22Rv1 (cell line): ENCODE measurements at regions not wholly inside any gene's neighbourhood (a gene's known extent, or its start where the extent isn't known, plus 50 kb on each side); places are given as distances from the start of the nearest gene placed in this dataset.

Experiments
- ZFX ChIP-seq: fragments of 450-650 bp; IDR thresholded peaks from 2 replicates; pipeline ENCODE4 v1.6.1; 2017; ENCODE audit warnings: antibody characterized with exemption, borderline replicate concordance
- TF ChIP-seq, protein P1 (sequence below): fragments of 450-650 bp; IDR thresholded peaks from 2 replicates; pipeline ENCODE4 v1.5.1; 2017; ENCODE audit warnings: mild to moderate bottlenecking

GRCh38 chr4:56093576-56093975 is 144.8 kb downstream of the CEP135 start:
- TF ChIP-seq, protein P1, sequence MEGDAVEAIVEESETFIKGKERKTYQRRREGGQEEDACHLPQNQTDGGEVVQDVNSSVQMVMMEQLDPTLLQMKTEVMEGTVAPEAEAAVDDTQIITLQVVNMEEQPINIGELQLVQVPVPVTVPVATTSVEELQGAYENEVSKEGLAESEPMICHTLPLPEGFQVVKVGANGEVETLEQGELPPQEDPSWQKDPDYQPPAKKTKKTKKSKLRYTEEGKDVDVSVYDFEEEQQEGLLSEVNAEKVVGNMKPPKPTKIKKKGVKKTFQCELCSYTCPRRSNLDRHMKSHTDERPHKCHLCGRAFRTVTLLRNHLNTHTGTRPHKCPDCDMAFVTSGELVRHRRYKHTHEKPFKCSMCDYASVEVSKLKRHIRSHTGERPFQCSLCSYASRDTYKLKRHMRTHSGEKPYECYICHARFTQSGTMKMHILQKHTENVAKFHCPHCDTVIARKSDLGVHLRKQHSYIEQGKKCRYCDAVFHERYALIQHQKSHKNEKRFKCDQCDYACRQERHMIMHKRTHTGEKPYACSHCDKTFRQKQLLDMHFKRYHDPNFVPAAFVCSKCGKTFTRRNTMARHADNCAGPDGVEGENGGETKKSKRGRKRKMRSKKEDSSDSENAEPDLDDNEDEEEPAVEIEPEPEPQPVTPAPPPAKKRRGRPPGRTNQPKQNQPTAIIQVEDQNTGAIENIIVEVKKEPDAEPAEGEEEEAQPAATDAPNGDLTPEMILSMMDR = no peak
- no peak for TF ChIP-seq ZFX
